ENCODE measurements at regions not wholly inside any gene's neighbourhood (a gene's known extent, or its start where the extent isn't known, plus 50 kb on each side); places are given as distances from the start of the nearest gene placed in this dataset.
"Not testable (repeated sequence)": the region's sequence is repeated elsewhere in the genome, so short reads cannot be mapped to it uniquely, and the experiment has no call there.

DNA sequence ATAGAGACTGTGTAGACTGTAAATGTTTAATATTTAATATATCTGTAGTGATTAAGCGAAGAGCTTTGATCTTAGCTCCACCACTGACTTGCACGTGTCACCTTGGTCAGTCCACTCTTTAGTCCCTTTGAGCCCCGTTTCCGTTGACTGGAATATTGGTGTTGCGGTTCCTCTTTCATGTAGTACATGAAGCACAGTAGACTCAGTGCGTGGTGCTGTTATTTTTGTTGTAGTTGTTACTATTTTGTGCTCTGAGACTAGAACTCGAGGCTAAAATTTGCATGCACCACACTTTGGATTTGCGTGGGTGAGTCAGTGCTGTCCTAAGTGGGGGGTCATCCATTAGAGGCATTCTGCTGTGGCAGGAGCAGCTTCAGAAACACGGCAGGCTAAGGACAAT, 291.4 kb downstream of the QKI start:
- DNase-seq: no peak

DNA sequence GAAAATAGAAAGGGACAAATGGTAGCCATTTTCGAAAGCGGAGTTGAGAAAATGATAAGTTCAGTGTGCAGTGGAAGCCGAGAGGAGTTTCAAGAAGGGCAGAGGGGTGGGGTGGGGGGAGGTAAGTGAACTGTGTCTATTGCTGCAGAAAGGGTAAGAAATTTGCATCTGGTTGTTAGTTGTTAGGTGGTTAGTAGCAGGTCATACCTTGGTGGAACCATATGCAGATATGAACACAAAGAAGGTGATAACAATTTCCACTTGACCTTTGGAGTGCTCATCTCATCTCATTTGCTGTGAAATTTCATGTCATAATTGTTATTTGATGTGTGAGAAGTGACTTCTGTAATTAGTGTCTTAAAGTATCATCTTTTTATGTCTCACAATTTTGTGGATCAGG, 288.2 kb downstream of the QKI start:
- DNase-seq: no peak

DNA sequence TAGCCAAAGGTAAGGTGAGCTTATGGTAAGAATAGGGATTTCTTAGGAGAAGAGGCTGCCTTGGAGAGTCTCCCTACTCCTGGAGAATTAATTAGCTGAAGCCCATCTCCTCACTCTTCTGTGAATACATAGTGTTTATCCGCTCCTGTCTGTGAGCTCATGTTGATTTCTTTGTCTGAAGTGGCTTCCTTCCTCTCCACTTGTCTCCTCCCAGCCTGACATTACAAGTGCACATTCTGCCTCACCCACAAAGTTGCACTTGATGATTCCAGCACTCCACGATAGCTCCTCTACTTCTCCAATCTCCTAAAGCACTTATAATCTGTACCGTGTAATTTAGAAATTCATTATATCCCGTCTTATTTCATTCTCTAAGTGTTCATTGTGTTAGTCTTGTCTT, 287.2 kb downstream of the QKI start:
- no peak for DNase-seq

DNA sequence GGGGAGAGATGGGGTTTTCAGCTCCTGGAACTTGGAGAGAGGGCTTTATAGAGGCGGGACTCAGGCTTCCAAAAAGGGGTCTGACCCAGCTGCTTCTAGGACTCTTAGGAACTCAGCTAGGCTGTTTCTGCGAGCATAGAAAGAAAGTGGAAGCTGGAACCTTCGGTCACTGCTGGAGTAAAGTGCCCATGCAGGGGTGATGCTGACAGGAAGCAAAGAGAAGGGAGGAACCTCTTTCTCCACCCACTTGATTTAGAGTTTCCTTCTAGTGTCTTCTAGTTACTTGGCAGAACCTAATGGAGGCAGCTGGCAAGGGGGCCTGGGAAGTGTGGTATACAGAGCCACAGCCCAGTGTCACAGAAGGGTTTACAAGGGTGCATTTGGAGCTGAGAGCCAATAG, 283.6 kb downstream of the QKI start:
- DNase-seq: no peak

DNA sequence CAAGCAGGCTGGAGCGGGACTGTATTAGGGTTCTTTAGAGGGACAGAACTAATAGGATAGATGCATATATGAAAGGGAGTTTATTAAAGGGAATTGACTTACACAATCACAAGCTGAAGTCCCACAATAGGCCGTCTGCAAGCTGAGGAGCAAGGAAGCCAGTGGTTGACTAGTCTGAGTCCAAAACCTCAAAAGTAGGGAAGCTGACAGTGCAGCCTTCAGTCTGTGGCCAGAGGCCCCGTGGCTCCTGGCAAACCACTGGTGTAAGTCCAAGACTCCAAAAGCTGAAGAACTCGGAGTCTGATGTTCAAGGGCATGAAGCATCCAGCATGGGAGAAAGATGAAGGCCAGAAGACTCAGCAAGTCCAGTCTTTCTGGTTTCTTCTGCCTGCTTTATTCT, 281.8 kb downstream of the QKI start:
- not testable (repeated sequence) for DNase-seq

DNA sequence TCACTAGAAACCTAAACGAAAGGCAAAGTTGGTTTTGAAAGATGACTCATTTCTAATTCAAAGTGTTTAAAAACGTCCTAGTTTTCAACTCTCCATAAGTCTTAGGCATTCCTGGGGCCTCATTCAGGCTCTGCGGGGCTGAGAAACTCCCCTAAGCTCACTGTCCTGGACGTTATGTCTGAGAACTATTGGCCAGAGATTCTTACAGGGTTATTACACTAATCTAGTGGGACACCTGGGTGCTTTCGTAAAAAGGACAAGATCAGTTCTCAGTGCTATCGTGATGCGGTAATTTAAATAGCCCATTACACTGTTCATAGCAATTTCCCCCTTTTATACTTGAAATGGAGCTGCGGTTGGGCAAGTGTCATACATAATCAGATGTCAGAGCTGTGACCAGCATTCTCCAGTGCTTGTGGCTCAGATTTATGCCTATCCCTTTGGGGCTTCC, 280.9 kb downstream of the QKI start:
- DNase-seq: no peak

DNA sequence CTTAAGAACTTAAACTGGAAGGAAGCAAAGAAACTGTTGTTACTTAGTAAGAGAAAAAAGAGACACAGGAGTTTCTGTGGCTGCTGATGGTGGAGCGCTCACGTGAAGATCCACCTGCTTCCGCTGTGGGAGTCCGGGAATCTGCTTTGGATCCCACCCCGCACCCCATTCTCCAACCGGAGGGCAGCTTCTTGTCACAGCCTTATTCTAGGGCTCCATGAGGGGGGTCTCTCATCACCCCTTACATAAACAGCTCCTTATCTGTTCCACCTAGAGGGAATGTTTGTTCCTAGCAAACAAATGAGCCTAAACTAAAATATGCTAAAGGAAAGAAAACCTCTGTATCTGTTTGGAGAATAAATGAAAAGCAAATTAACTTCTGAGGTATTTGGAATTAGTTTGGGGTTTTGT, 280.5 kb downstream of the QKI start:
- DNase-seq: no peak

DNA sequence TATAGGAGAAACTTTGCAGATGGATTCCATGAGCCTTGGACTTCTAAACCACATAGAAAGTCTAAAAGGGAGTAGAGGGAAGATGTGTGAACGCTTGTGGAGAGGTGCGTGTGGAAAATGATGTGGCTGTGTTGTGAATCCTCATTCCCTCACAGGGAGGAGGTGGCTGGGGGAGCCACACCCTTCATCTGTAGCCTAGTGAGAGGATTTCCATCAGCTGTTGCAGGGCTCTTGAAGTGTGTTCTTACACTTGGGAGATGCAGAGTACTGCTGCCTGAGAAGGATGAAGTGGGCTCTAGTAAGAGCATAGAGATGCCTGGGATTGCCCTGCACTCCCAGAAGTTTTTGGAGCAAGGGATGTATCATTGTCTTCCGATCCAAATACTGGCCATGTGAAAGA, 279.6 kb downstream of the QKI start:
- no peak for DNase-seq

DNA sequence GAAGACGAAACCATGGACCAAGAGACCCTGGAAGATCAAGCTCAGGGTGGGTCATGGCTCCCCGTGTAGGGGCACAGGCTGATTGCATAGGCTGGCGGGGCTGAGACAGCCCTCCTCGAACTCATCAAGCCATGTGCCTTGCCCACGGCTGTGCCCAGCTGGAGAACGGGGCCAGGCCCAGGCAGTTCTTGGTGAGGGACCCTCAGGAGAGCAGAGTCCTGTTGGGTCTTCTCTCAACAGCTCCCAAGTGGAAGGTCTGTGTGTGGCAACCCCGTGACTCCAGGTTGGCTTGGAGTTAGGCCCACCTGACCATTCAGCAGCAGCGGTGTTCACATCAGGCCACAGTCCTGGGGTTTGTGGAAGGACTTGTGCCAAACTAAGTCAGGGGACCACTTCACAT, 276.5 kb downstream of the QKI start:
- no peak for DNase-seq

DNA sequence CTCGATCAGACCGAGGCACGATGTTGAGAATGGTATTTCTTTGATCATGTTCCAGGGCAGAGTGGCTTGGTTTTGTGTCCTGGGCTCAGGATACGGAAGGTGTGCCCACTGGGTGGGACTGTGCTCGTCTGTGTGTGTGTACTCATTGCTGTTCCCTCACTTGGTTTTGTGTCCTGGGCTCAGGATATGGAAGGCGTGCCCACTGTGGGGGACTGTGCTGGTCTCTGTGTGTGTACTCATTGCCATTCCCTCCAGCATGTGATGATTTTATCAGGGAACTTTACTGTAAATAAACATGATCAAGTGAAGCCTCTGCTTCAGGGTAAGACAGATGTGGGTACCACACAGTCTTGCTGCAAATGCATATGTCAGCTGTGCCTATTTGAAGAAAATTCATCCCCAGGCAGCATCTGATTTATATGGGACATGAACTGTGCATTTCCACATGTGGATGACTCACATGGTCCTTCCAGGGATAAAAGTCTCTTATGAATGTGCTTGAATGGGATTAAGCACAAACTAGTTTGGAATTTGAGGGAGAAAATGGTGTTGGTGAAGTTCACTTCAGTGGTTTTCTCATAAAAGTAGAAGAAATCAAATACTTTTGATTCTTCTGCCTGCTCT, 274.3 kb downstream of the QKI start:
- no peak for DNase-seq

DNA sequence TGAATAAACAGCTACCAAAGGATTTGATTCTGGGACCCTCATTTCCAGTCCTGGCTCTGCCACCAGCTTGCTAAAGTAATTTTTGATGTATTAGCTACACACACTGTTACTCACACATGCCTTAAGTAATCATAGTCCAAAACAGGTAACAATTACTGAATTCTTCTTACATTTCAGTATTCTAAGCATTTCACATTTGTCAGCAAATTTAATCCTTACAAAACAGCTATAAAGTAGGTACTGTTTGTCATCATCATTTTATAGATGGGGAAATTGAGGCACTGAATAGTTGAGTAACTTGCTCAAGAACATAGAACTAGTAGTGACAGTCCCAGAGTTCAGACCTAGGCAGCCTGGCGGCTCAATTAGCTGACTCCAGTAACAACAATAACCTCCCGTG, 272.6 kb downstream of the QKI start:
- DNase-seq: no peak

DNA sequence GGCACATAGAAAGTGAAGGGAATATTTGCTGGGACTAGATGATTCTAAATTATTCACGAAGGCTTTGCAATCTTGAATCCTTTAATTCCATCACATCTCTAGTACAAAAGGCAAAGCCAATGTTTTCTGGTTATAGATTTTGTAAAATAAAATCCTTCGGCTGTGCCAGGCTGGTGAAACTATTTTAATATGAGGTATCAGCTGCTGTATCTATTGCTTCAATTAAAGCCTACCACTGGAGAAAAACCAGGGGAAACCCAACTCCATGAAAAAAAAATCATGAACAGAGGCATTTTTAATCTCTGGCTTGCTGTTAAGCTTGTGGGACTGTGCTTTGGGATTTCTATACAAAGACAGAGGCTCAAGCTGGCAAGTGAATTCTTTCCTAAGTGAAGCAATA, 271.8 kb downstream of the QKI start:
- no peak for DNase-seq

DNA sequence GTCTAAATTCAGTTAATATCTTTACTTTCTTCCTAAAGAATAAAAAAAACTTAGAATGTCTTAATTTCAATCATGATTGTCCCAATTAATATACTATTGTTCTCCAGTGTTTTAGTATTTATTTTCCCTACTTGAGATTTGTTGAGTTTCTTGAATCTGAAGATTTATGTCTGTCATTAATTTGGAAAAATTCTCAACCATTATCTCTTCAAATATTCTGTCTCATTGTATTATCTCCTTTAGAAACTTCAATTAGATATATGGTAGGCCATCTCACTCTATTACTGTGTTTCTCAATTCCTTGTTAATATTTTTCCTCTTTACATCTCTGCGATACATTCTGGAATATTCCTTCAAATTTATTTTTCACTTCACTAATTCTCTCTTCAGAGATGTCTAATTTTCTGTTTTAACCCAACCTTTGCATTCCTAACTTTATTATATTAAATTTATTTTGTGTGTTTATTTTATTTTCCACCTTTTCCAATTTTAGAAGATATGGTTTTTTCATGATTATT, 268.6 kb downstream of the QKI start:
- no peak for DNase-seq

DNA sequence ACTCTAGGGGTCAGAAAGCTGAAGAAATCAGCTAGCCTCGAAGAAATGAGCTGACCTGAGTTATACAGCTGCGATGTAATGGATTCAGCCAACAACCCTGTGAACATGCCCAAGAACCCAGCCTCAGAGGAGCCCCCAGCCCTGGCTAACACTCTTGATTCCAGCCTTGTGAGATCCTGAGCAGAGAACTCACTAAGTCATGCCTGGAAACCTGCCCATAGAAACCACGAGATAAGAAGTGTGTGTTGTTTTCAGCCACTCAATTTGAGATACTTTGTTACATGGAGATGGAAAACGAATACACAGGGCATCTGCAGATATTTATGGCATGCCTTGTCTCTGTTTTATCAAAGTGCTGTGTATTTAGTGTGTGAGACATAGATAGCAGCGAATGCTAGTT, 265.2 kb downstream of the QKI start:
- no peak for DNase-seq

DNA sequence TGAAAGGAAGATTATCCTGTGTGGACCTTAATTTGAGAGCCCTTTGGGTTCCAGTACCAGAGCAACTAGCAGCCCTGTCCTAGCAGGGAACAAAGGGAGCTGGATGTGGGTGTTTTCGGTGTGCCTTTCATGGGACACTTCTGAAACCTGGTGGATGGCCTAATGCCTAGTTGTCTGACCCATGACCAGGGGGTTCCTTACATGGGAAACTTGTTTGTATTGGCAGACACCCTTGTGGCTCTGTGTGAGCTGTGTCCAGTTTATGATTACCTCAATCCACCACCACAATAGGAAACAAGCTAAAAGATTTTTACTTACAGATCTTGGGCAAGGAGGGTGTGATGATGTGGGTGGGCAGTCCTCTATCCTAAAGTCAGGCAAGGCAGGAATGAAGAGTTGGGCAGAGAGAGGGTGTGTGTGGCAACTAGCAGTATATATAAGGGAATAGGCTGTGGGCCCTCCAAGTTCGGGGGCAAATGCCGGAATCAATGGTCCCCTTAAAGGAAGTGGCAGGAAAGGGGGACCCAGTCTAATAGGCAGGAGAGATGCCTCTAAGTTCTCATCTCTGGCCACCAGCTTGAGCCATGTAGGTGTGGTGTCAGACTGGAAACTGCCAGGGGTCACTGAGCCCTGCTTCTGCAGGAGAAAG, 264.6 kb downstream of the QKI start:
- no peak for DNase-seq

DNA sequence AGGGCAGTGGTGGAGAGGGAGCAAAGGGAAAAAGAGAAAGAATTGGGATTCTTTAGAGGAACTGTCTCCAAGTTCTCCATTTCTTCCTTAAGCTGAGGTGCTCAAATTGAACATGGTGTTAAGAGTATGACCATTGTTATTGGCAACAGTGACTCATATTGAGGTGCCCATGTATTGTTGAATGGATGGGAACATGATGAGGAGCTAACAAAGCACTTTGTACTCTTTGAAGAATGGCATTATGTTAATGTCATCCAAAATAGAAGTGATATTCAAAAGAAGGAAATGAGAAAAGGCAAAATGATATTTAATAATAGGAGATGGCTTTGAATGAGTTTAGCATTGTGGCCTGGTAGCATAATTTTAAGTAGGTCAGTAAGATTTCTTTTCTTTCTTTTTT, 261.1 kb downstream of the QKI start:
- DNase-seq: no peak

DNA sequence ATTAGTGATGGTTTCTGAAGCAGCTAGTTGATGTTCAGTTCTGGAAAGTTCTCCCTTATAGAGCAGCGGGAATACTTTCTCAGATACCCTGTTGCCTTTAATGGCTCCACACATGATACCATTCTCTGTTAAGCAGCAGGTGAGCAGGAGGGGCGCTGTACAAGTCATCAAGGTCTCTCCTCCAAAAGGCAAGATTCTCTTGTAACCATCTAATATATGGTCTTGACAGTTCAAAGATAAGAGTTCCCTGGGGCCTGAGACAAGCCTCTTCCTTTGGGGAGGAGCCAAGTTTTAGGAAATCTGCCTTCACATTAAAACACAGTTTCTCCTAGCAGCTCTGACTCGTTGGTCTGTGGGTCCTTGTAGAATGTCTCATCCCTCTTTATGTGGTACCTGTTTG, 258.2 kb downstream of the QKI start:
- no peak for DNase-seq

DNA sequence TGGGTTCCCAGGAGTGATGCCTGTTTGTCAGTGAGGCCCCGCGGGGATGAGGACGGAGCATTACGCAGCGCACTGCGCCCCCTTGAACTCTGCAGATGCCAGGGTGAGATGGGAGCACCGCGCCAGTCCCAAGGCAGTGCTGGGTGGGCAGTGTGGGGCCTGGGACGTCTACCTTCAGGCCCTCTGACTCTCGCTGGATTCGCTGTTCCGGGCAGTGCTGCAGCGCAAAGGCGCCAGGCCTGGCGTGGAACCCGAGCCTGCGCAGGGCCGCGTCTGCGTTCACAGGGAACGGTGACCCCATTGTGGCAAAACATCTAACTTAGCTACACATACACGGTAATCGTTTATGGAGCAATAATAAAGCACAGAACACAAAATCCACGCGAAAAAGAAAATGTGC, 257.3 kb downstream of the QKI start:
- DNase-seq: no peak

DNA sequence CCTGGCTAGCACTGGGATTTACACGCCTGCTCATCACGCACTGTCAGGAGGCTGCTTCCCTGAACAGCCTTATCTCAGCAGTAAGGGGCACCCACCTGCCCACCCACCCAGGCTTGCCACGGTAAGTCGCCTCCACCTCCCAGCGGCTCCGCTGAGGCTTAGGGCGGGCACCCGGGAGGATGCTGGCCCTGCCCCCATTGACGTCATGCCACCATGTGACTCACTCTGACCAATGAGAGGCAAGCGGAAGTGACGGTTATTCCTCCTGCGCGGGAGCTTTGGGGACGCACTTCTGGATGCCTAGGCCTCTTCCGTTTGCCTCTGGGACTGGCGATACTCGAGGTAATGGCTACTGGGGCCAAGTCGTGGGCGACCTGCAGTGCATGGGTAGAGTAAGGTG, 256.8 kb downstream of the QKI start:
- no peak for DNase-seq

DNA sequence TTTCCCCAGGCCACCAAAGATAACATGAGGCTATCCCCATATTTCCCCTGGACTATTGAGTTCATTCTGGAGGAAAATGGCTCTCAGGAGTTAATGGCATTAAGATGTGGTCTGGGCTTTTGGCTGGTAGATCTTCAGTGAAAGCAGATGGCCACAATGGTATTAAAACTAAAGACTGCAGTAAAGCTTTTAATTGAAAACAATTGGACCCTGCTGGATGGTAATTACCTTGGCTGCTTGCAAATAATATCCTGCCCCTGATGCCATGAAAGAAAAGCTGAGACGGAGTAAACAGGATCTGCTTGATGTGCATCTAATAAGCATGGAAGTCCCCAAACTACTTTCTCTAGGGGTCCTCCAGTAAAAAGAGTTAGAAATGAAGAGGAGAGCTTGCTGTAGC, 255.8 kb downstream of the QKI start:
- DNase-seq: no peak

DNA sequence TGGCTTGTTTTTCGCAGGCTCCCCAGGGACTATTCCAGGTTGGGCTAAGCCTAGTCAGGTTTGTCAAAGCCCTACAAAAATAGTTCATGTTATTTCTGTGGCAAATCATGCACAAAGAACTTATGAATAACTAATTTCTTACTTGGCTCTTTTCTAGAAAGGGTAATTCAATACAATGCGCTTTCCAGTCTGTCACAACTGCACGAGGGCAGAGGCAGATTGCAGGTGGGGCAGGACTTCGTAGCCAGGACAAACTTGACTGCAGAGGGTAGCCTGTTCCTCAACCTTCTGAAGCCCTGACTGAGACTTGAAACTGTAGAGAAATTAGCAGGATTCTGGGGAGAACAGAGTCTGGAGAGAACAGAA, 253.5 kb downstream of the QKI start:
- DNase-seq: no peak

DNA sequence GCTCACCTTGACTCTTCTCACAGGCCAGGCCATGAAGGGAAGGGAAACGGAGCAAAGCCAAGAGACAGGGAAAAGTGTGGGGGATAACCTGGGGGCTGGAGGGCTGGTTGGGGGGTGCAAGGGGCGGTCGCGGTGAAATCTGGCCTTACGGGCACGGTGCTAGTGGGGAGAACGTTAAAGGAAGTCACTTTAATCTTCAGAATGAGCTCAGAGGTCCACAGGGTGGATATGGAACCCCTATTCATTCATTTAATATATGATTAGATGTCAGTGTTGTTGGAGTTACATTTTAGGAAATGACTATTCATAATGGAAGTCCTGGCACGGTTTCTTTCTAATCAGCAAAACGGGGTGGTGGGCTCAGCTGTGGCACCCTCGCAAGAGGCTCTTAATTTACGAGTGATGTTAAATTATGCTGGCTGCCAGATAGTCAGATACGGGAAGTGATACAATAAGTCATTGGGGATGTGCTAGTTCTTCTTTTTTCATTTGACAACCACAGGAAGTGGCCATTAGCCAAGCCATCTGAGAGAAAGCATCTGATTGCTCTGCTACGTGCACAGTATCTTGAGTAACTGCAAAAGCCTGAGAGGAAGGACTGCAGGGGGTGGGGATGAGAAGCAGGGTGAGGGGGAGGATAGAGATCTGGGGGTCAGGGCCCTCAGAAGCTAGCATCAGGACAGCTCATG, 253.0 kb downstream of the QKI start:
- no peak for DNase-seq

DNA sequence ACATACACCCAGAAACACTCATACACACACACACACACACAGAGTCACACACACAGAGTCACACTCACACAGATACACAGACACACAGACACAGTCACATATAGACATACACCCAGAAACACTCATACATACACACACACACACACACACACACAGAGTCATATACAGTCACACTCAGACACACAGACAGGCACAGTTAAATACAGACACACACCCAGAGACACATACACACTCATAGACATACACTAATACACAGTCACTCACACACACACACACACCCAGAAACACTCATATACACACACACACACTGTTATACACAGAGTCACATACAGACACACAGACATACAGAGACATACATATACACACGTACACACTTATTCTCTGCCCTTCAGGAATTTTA, 250.9 kb downstream of the QKI start:
- no peak for DNase-seq

DNA sequence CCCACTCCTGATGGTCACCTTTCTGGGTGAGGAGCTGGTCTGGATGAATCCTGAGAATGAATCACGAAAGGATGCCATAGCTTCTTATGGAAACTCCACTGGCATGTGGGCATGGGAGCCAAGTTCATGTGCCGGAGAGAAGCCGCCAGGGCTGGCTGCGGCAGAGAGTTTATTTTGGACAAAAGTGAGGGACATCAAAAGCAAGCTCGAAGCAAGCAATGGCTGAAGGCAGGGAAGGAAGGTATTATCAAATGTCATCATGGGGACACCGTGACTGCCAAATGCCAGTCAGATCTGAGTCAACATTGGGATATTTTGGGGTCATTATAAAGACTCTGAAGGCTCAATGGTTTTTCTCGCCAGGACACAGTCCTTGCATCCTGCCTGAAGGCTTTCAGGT, 249.1 kb downstream of the QKI start:
- no peak for DNase-seq
